ENCODE measurements at regions not wholly inside any gene's neighbourhood (a gene's known extent, or its start where the extent isn't known, plus 50 kb on each side); places are given as distances from the start of the nearest gene placed in this dataset.
"Not testable (repeated sequence)": the region's sequence is repeated elsewhere in the genome, so short reads cannot be mapped to it uniquely, and the experiment has no call there.

DNA sequence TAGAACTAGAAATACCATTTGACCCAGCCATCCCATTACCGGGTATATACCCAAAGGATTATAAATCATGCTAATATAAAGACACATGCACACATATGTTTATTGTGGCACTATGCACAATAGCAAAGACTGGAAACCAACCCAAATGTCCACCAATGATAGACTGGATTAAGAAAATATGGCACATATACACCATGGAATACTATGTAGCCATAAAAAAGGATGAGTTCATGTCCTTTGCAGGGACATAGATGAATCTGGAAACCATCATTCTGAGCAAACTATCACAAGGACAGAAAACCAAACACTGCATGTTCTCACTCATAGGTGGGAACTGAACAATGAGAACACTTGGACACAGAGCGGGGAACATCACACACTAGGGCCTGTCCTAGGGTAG lies 586.5 kb downstream of the UQCRFS1 start:
- not testable (repeated sequence) for DNase-seq (ENCODE audit: low read depth)

DNA sequence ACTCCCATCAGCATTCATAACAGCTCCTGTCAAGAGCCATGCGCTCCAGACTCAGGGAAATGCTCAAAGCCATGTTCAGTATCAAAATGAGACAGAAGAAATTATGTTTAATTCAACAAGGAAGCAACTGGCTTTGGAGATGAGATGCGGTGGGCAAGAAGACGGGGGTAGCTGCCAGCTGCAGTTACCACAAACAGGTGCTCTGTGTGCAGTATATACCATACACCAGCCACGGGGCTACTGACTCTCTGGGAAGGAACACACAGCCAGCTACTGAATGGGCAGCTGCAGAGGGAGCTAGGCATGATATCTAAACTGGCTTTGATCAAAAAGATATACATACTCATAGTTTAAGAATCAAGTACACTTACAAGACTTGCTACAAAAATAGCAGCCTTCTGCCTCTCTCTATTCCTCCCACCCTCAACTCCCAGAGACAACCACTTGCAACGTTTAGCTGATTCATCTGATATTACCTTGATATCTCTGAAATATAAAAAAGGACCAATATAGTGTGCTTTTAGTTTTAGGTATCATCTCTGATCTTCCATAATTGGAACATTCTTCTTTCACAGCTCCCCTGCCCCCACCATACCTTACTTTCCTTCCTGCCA lies 593.0 kb downstream of the UQCRFS1 start:
- no peak for DNase-seq (ENCODE audit: low read depth)

DNA sequence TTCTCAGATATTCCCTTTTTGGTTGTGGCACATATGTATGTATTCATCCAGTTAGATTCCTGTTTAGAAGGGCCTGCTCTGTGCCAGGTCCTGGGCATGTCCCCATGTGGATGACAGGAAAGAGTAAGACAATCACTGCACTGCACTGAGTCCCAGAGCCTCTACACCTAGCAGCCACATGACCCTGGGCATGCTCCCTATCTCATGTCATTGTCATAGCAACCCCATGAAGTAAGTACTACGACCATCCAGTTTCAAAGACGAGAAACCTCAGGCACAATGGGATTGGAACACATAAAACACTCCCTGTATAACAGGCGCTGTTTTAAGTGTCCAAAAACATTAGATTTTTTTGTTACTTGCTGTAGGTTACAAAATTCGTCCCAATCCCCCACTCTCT lies 594.4 kb downstream of the UQCRFS1 start:
- no peak for DNase-seq (ENCODE audit: low read depth)

DNA sequence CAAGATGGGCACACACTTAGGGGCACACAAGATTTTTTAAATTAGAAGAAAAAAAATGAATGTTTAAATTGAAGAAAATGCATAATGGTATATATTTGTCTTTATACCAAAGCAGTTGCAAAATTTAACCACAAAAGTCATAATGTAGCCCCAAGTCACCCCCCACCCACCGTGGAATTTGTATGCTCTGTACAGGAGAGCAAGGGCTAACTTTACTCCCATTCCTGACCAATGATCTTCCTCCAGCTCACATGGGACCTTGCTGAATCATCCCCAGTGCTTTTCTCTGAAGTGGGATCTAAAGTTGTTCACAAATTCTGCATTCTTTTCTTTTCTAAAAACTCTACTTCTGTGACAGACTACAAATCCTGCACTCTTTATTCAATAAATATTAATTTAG lies 597.0 kb downstream of the UQCRFS1 start:
- no peak for DNase-seq (ENCODE audit: low read depth)

DNA sequence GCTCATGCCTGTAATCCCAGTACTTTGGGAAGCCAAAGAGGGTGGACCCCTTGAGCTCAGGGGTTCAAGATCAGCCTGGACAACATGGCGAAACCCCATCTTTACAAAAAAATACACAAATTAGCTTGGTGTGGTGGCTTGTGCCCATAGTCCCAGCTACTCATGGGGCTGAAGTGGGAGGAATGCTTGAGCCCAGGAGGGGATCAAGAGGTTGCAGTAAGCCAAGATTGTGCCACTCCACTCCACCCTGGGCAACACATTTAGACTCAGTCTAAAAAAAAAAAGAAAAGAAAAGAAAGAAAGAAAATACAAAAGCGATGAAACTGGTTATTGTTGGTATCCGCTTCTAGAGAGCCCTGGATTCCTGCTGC lies 597.4 kb downstream of the UQCRFS1 start:
- DNase-seq (ENCODE audit: low read depth): no peak

DNA sequence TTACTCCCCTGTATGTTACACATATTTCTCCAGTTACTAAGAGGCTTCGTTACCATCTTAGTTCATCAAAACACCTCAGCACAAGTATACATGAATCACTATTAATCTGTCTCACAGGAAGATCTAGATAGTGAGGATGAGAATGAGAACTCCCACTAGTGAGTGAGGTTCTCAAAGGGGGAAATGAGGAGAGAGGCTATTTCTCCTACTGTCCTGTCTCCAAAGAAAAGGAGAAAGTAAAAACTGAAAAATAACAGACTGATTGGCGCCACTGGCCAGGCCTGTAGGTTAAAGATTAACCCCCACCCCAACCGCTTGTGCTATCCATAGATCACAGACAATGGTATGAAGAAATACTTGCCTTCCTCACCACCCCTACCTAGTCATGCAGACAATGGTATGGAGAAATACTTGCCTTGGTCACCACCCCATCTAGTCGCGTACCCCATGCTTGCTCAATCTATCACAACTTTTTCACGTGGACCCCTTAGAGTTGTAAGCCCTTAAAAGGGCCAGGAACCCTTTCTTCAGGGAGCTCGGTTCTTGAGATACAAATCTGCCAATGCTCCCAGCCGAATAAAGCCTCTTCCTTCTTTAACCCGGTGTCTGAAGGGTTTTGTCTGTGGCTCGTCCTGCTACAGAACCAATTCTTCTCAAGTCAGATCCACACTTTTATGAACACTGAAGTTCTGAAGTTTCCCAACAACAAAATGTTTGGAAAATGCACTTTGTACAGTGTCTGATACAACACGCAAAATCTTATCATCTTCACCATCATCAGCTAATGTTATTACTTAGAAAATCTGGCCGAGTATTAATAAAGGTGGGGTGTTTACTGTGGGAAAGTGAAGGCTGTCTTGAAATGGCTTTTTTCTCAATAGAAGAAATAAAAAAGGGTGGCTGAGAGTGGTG lies 598.1 kb downstream of the UQCRFS1 start:
- DNase-seq (ENCODE audit: low read depth): no peak

DNA sequence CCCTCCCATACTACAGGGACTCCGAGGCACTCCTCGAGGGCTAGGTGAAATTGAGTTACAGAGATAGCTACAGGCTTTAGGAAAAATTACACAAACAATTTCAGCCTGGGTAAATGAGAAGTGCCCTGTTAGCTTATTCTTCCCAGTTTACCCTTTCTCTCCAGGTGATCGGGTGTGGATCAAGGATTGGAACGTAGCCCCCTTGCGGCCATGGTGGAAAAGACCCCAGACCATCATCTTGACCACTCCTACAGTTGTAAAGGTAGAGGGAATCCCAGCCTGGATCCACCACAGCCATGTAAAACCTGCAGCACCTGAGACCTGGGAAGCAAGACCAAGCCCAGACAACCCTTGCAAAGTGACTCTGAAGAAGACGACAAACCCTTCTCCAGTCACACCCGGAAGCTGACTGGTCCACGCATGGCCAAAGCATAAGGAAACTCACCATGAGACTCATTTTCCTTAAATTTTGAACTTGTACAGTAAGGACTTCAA lies 600.6 kb downstream of the UQCRFS1 start:
- DNase-seq (ENCODE audit: low read depth): no peak

DNA sequence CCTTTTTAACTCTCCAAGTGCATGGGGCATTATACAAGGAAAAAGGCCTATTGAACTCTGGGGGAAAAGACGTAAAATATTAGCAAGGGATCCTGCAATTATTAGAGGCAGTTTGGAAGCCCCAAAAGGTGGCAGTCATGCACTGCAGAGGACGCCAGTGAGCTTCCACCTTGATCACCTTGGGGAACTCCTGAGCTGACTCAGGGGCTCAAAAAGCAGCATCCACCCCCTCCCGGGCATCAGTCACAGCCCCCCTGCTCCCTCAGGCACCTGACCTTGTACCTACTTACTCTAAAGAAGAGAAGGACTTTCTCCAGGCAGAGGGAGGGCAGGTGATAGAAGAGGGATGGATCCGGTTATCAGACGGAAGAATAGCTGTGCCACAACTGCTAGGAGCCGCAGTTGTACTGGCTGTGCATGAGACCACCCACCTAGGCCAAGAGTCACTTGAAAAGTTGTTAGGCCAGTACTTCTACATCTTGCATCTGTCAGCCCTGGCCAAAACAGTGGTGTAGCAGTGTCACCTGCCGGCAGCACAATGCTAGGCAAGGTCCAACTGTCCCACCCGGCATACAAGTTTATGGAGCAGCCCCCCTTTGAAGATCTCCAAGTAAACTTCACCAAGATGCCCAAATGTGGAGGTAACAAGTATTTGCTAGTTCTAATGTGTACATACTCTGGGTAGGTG lies 601.6 kb downstream of the UQCRFS1 start:
- DNase-seq (ENCODE audit: low read depth): not testable (repeated sequence)

DNA sequence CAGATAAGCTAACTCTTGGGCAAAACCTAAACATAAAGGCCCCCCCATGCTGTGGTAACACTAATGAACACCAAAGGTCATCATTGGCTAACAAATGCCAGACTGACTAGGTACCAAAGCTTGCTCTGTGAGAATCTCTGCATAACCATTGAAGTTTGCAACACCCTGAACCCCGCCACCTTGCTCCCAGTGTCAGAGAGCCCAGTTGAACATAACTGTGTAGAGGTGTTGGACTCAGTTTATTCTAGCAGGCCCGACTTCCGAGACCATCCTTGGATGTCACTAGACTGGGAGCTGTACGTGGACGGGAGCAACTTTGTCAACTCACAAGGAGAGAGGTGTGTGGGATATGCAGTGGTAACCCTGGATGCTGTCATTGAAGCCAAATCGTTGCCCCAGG lies 602.2 kb downstream of the UQCRFS1 start:
- DNase-seq (ENCODE audit: low read depth): no peak

DNA sequence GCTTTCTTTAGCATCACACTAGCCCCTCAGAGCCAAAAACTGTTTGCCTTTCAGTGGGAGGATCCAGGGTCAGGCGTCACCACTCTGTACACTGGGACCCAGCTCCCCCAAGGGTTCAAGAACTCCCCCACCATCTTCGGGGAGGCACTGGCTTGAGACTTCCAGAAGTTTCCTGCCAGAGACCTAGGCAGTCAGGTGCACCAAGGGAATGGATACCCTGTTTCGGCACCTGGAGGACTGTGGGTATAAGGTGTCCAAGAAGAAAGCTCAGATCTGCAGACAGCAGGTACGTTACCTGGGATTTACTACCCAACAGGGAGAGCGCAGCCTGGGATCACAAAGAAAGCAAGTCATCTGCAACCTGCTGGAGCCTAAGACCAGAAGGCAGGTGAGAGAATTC lies 603.0 kb downstream of the UQCRFS1 start:
- DNase-seq (ENCODE audit: low read depth): no peak

DNA sequence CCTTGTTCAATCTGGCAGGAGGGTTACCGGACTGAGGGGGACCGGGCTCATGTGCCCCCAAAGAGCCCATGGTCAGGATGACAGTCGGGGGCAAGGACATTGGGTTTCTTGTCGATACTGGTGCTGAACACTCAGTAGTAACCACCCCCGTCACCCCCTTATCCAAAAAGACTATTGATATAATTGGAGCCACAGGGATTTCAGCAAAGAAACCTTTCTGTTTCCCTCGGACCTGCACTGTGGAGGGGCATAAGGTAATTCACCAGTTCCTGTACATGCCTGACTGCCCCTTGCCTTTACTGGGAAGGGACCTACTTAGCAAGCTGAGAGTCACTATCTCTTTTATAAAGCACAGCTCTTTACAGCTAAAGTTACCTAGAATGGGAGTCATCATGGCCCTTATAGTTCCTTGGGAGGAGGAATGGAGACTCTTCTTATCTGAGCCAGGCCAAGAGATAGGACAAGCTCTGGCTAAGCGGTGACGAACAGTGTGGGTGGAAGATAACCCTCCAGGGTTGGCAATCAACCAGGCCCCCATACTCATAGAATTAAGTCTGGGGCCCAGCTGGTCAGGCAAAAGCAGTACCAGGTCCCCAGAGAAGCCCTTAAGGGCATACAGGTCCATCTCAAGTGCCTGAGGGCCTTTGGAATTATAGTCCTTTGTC lies 603.7 kb downstream of the UQCRFS1 start:
- DNase-seq (ENCODE audit: low read depth): no peak

DNA sequence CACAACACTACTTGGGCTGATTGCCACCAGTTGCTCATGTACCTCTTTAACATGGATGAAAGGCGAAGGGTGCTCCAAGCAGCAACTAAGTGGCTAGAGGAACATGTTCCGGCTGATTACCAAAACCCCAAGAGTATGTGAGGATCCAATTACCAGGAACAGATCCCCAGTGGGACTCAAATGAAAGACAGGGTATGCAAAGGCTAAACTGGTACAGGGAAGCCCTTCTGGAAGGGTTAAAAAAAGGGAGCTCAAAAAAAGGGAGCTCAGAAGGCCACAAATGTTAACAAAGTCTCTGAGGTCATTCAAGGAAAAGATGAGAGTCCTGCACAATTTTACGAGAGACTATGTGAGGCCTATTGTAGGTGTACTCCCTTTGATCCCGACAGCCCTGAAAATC lies 604.7 kb downstream of the UQCRFS1 start:
- DNase-seq (ENCODE audit: low read depth): no peak

DNA sequence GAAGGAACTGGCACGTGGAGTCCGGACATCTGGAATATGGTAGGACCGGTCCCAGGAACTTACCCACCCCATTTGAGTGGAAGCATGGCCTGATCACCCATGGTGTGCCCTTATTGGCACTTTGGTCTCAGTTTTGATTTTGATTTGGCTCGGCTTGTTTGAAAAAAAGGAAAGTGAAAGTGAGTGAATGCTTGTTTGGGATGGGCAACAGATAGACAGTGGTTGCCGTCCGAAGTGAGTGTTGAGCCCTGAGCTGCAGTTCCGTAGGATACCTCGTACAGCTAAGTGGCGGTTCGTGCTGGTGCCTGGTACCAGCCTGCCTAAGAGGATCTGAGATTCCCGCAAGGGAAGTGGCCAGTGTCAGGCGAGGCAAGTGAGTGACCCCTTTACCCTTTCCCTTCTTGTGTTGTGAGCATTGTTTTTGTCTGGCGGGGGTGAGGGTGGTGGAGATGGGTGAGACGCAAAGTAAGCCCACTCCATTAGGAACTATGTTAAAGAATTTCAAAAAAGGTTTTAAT lies 605.8 kb downstream of the UQCRFS1 start:
- no peak for DNase-seq (ENCODE audit: low read depth)

DNA sequence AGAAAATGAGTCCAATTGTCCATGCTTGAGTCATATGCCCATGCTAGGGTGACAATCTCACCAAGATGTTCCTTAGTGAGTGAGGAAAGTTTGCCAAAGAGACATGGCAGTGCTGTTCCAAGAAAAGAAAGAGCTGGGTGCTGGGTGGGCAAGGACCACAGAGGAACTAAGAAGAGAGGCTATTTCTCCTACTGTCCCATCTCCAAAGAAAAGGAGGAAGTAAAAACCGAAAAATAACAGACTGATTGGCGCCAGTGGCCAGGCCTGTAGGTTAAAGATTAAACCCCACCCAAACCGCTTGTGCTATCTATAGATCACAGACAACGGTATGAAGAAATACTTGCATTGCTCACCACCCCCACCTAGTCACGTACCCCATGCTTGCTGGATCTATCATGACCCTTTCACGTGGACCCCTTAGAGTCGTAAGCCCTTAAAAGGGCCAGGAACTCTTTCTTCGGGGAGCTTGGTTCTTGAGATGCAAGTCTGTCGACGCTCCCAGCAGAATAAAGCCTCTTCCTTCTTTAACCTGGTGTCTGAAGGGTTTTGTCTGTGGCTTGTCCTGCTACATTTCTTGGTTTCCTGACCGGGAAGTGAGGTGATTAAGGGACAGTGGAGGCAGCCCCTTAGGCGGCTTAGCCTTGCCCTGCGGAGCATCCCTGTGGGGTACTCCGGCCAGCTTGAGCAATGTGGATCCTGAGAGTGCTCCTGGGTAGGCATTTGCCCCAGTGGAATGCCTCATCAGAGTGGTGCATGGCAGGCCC lies 606.5 kb downstream of the UQCRFS1 start:
- DNase-seq (ENCODE audit: low read depth): no peak

DNA sequence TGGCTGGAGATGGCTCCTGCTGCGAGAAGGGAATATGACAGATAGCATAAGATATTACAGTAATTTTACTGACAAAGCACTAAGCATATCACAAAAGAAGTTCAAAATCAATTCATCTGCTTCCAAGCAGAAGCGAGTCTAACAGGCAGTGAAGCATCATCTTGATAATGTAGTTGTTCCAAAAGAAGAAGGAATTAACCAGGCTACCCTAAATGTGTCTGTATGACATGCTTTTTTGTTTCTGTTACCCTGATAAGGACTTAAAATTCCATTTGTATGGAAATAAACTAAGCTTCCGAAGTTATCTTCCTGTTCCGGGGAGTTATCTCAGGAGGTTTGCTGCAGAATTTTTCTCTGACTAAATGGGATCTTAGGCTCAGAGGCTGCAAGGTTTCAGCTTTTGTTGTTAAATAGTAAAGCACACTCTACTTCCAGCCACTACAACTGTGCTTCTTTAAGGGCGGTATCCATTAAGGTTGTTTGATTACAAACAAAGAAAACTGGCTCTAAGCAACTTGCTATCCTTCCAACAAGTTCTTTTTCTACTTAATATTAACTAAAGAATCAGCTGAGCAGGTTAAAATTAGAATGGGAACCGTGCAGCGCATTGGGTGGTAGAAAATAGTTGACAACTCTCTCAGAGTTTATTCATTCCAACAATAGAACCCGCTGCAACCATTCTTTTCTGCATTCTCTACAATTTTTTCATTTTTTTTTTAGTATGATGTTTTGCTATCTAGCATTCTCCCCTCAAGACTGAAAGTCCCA lies 607.3 kb downstream of the UQCRFS1 start:
- DNase-seq (ENCODE audit: low read depth): no peak

DNA sequence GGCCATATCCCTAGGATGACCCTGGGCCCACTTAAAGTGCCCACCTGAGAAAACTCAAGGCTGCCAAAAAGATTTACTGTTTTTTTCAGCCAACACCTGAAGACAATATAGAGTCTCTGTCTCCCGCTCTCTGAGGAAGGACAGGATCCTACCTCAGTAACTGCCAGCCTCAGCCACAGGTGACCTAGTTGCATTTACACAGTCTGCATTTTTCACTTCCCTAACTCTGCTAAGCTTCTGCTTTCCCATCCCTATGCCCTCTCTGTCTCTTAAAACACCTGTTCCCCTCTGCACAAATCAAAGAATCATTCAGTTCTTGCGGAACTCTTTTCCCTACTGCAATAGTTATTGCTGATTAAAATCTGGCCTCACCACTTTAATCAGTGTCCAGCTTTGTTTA lies 609.5 kb downstream of the UQCRFS1 start:
- no peak for DNase-seq (ENCODE audit: low read depth)

DNA sequence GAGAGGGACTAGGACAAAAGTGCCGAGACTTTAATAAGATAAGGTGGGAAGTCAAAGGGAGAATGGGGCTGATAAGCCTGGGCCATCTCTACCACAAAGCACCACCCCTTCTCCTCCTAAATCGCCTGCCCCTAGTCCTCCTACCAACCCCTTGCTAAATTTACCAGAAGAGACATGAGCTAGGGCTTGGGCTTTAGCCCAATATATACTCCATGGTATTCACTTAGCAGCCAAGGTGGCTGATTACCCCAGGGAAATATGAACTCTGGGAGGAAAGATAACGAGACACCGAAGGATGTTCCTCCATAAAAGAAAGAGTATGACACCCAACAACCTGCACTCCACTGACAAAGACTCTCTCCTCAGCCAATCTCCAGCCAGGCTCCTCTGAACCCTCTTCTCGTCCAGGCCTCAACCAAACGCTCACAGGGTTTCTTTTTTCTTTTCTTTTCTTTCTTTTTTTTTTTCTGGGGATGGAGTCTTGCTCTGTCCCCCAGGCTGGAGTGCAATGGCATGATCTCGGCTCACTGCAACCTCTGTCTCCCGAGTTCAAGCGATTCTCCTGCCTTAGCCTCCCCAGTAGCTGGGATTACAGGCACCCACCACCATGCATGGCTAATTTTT lies 610.2 kb downstream of the UQCRFS1 start:
- DNase-seq (ENCODE audit: low read depth): no peak

DNA sequence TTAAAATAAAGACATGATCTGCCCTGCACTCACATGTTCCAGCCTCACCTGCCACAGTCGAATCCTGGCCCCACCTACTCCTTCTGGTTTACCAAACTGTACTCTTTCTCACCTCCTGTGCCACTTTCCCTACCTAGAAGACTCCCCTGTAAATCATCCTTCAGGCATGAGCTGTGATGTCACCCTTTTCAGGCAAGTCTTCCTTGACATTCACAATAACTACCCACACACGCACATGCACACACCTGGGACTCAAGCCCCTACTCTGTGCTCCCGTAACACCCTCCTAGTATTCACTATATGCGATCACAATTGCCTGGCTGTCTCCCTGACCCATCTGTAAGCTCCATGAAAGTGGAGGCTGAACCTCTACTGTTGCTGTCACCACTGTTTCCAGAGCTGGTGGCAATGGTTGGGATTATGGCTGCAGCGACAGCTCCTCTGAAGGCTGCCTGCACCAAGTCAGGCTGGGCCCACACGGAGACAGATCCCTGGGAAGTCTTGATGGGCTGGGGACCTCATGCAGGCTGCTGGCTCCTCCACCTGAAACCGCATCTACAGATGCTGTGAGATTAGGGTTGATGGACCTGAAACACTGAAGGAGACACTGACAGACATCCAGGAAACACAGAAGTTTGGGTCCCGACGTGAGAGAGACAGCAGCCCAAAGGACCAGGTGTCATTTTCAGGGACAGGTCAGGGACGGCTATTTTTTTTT lies 611.1 kb downstream of the UQCRFS1 start:
- DNase-seq (ENCODE audit: low read depth): no peak

DNA sequence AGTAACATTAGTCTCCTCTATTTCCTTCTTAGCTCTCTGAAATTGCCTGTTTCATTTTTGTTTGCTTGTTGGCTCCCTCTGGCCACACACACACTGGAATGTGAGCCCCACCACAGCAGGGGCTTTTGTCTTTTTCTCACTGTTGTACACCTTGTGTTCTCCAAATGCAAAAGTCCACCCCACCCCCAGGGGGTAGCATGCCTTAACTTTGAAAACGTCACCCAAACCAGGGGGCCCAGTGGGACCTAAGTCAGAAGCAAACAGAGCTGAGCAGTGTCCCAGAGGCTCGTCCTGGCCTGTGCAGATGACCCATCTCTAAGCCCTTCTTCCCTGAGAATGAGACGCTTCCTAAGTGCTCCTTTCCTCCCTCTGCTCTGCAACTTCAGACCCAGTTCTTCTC lies 614.1 kb downstream of the UQCRFS1 start:
- DNase-seq (ENCODE audit: low read depth): no peak

Measured in stimulated activated CD8-positive, alpha-beta memory T cell treated with anti-CD3 and anti-CD28 coated beads, Interleukin-12 subunit alpha, Interleukin-12 subunit beta, amount 100 ng/mL, for 1 hour (primary cell).